ENCODE measurements at regions not wholly inside any gene's neighbourhood (a gene's known extent, or its start where the extent isn't known, plus 50 kb on each side); places are given as distances from the start of the nearest gene placed in this dataset.

- Histone ChIP-seq H2AFZ (no peak overlapping the region), H3K4me1 (ENCODE audit: insufficient read depth) (no peaks in the 10 kb centered on the region), H4K20me1 (ENCODE audit: insufficient read depth, poor library complexity, severe bottlenecking) (no peaks in the 10 kb centered on the region), H3K27ac (no peak overlapping the region), H3K36me3 (replicated peaks; ENCODE audit: insufficient read depth, low read depth) (no peaks in the 10 kb centered on the region), H3K9me3 (ENCODE audit: low read depth) (no peaks in the 10 kb centered on the region), H3K79me2 (no peaks in the 10 kb centered on the region), H3K4me2 (no peak overlapping the region), H3K4me3 (no peak overlapping the region), H3K27me3 (peaks cover 5% of the 10 kb centered on the region), H3K9me2 (replicated peaks; ENCODE audit: insufficient read depth) (no peaks in the 10 kb centered on the region)
- TF ChIP-seq EZH2phosphoT487 (IDR thresholded peaks at IDR 0.05; ENCODE audit: low read depth, severe bottlenecking, unreplicated experiment) (no peak), EZH2 (IDR thresholded peaks at IDR 0.05; ENCODE audit: borderline replicate concordance) (no peak), CTCF (IDR thresholded peaks at IDR 0.05; ENCODE audit: poor library complexity) (no peak)
- DNase-seq (ENCODE audit: low spot score): no peak
- 90% methylated on average over 18 of the region's 18 CpGs for WGBS (ENCODE audit: low lambda C conversion rate, missing lambda C conversion rate)
Observed at GRCh38 chr14:104486222-104486923, 93.2 kb upstream of the C14orf180 start.

- 69% methylated on average over 3 of the region's 3 CpGs for WGBS (ENCODE audit: low lambda C conversion rate, missing lambda C conversion rate)
- no peak for DNase-seq (ENCODE audit: low spot score)
- Histone ChIP-seq H3K27ac (no peak overlapping the region), H3K27me3 (no peaks in the 10 kb centered on the region), H3K4me1 (ENCODE audit: insufficient read depth) (no peaks in the 10 kb centered on the region), H3K4me3 (no peak overlapping the region), H3K79me2 (no peaks in the 10 kb centered on the region), H3K4me2 (no peak overlapping the region), H3K36me3 (replicated peaks; ENCODE audit: insufficient read depth, low read depth) (no peaks in the 10 kb centered on the region), H4K20me1 (ENCODE audit: insufficient read depth, poor library complexity, severe bottlenecking) (no peaks in the 10 kb centered on the region), H3K9me3 (ENCODE audit: low read depth) (no peaks in the 10 kb centered on the region), H2AFZ (no peak overlapping the region), H3K9me2 (replicated peaks; ENCODE audit: insufficient read depth) (no peaks in the 10 kb centered on the region)
- TF ChIP-seq EZH2 (IDR thresholded peaks at IDR 0.05; ENCODE audit: borderline replicate concordance) (no peak), CTCF (IDR thresholded peaks at IDR 0.05; ENCODE audit: poor library complexity) (no peak), EZH2phosphoT487 (IDR thresholded peaks at IDR 0.05; ENCODE audit: low read depth, severe bottlenecking, unreplicated experiment) (no peak)
Observed at GRCh38 chr14:104494483-104494882, 85.1 kb upstream of the C14orf180 start.

GRCh38 chr14:104496095-104496494 lies 83.5 kb upstream of the C14orf180 start:
- WGBS (ENCODE audit: low lambda C conversion rate, missing lambda C conversion rate): 82% methylated on average over 6 of the region's 6 CpGs
- Histone ChIP-seq H3K4me3 (no peak overlapping the region), H3K9me2 (replicated peaks; ENCODE audit: insufficient read depth) (no peaks in the 10 kb centered on the region), H2AFZ (no peak overlapping the region), H4K20me1 (ENCODE audit: insufficient read depth, poor library complexity, severe bottlenecking) (no peaks in the 10 kb centered on the region), H3K4me2 (no peak overlapping the region), H3K36me3 (replicated peaks; ENCODE audit: insufficient read depth, low read depth) (no peaks in the 10 kb centered on the region), H3K27me3 (no peaks in the 10 kb centered on the region), H3K9me3 (ENCODE audit: low read depth) (no peaks in the 10 kb centered on the region), H3K79me2 (no peaks in the 10 kb centered on the region), H3K4me1 (ENCODE audit: insufficient read depth) (no peaks in the 10 kb centered on the region), H3K27ac (no peak overlapping the region)
- TF ChIP-seq CTCF (IDR thresholded peaks at IDR 0.05; ENCODE audit: poor library complexity) (no peak), EZH2 (IDR thresholded peaks at IDR 0.05; ENCODE audit: borderline replicate concordance) (no peak), EZH2phosphoT487 (IDR thresholded peaks at IDR 0.05; ENCODE audit: low read depth, severe bottlenecking, unreplicated experiment) (no peak)
- no peak for DNase-seq (ENCODE audit: low spot score)
